ENCODE measurements at regions not wholly inside any gene's neighbourhood (a gene's known extent, or its start where the extent isn't known, plus 50 kb on each side); places are given as distances from the start of the nearest gene placed in this dataset.

- TF ChIP-seq REST (IDR thresholded peaks at IDR 0.05; ENCODE audit: unreplicated experiment) (no peak), CREB1 (CRISPR knock-in tag; IDR thresholded peaks at IDR 0.05; ENCODE audit: low read depth) (no peak), ZNF331 (CRISPR knock-in tag; IDR thresholded peaks at IDR 0.05; ENCODE audit: low read depth) (no peak), CTCF (conservative IDR thresholded peaks at IDR 0.05; ENCODE audit: low read depth in 2 of 2) (no peak), JUNB (IDR thresholded peaks at IDR 0.05; ENCODE audit: unreplicated experiment) (no peak), ETS1 (IDR thresholded peaks at IDR 0.05) (no peak)
These were observed 1153.7 kb downstream of the BRD1 start (continued) for GRCh38 chr22:48673806-48674500.

- H3K36me3 Mint-ChIP-seq (ENCODE audit: low read depth): peaks cover 23% of the 10 kb centered on the region
- no peak for DNase-seq (ENCODE audit: low spot score)
- Histone ChIP-seq H3K79me2 (replicated peaks; ENCODE audit: insufficient read depth) (no peaks in the 10 kb centered on the region), H3F3A (replicated peaks; ENCODE audit: low read depth) (no peaks in the 10 kb centered on the region), H3K36me3 (ENCODE audit: insufficient read depth) (peaks cover 8% of the 10 kb centered on the region; the same call in 1 of the 2 replicates), H3K4me1 (ENCODE audit: insufficient read depth) (no peaks in the 10 kb centered on the region), H3K9me2 (ENCODE audit: insufficient read depth) (no peaks in the 10 kb centered on the region), H3K27me3 (ENCODE audit: insufficient read depth) (no peaks in the 10 kb centered on the region), H3K27ac (ENCODE audit: low read depth) (no peak overlapping the region), H3K4me2 (no peak overlapping the region), H4K20me1 (replicated peaks; ENCODE audit: insufficient read depth) (no peaks in the 10 kb centered on the region), H2AFZ (no peak overlapping the region), H3K4me3 (no peak overlapping the region)
- peaks cover 12% of the 10 kb centered on the region for H3K27me3 Mint-ChIP-seq (ENCODE audit: insufficient read depth, low read depth, poor library complexity)
- H3K4me1 Mint-ChIP-seq: no peaks in the 10 kb centered on the region
- H3K4me3 Mint-ChIP-seq: no peak overlapping the region
- peaks cover 18% of the 10 kb centered on the region for H3K9me3 Mint-ChIP-seq
- ATAC-seq: no peak
- no peak overlapping the region for H3K27ac Mint-ChIP-seq
- TF ChIP-seq EZH2 (IDR thresholded peaks at IDR 0.05; ENCODE audit: low read depth, unreplicated experiment) (no peak), REST (IDR thresholded peaks at IDR 0.05; ENCODE audit: unreplicated experiment) (no peak), ETS1 (IDR thresholded peaks at IDR 0.05) (no peak), ZNF114 (CRISPR knock-in tag; IDR thresholded peaks at IDR 0.05) (no peak), POLR2AphosphoS5 (IDR thresholded peaks at IDR 0.05; ENCODE audit: low read depth) (no peak)
These were observed 1155.3 kb downstream of the BRD1 start for GRCh38 chr22:48672387-48672786.

All from GM23338 (cell line).